GM12873 (cell line): ENCODE measurements at regions not wholly inside any gene's neighbourhood (a gene's known extent, or its start where the extent isn't known, plus 50 kb on each side); places are given as distances from the start of the nearest gene placed in this dataset.
A peak's percentile ranks its signal among the peaks of the same experiment; 100 is the strongest.

Source experiments
- CTCF ChIP-seq: IDR thresholded peaks from 2 replicates; pipeline ENCODE4 v1.5.1; 2012; ENCODE audit warnings: low read depth, mild to moderate bottlenecking, moderate library complexity, low read length, control low read depth; ENCODE audit not compliant: insufficient read depth; ENCODE audit errors: missing control alignments

- no peak for TF ChIP-seq CTCF
These were observed 70.0 kb downstream of the MZT1 start for GRCh38 chr13:72657379-72657778.

- TF ChIP-seq CTCF = no peak
These were observed 71.1 kb downstream of the MZT1 start for GRCh38 chr13:72656357-72656756.

DNA sequence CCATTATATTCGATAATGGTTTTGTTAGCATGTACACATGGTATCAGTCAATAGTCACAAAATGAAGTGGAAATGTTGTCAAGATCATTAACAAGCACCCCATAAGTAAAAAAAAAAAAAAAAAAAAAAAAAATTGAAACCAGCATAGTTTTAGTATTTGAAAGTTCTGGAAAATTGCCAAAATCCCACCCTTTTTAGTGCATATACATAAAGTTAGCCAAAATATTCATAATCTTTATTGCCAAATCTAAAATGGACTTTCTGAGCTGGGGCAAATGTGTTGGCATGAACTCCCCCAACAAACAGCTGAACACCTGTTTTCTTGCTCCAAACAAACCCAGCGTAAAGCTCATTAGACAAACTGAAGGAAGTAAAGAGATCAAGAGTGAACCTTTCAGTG, 73.9 kb downstream of the MZT1 start:
- no peak for TF ChIP-seq CTCF

DNA sequence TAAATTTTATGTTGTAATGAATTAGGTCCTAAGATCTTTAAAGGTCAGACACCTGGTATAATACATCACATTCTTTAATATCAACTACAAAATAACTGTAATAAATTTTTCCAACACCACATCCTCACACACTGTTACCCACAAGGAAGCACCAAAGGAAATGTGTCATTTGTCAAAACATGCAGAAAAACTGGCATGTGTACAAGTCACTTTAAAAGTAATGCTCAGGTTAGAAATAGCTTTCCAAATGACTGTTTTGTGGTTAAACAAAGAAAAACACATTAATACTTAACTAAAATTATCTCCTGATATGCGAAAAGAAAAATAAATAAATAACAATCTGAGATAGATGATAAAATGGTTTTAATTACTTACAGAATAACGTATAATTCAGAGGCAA, 74.7 kb downstream of the MZT1 start:
- TF ChIP-seq CTCF = no peak

DNA sequence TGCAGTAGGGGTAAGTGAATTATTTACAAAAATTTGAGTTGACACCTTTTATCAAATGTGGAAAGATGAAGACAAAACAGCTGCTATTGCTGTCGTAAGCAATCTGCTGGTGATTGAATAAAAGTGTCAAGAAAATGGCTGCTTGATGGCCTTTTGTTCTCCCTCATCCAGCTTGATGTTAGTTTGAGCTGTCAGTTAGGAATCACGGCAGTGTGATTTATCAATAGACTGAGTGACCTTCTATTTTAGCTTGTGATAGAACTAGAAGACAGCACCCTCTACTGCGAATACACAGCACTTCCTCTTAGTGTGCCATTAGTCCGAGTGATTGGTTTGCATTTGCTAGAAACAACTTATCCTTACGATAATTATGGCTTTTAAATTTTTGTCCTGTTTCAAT, 76.3 kb downstream of the MZT1 start:
- peak; percentile 30 for TF ChIP-seq CTCF

DNA sequence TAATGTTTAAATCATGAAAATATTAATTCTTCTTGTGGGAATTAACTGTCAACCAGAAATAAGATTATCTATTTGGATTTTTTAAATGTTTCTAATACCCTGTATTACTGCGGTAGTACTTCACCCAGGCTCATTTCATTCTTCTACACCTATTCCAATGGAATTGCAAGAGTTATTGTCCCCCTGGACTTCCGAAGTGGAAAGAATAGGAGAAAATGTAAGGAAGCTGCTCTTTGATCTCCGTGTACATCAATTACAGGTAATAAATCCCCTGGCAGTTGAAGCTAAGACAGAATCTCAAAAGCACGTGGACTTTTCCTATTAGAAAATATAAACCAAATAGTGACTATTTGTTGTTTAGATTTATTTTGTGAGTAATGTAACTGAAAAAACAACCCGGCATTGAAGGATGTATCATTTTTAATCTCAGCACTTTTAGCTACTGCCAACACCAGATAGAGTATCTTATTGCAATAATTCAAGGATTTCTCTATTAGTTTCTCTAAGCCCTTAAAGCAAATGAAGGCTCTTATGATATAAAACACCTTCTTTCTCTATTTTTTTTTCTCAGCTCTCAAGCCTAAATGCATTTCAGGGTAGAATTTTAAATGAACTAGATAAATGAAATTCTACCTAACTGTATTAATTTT, 77.3 kb downstream of the MZT1 start:
- TF ChIP-seq CTCF = no peak

- TF ChIP-seq CTCF = no peak
These were observed 78.8 kb downstream of the MZT1 start for GRCh38 chr13:72648513-72649065.
